ENCODE measurements at regions not wholly inside any gene's neighbourhood (a gene's known extent, or its start where the extent isn't known, plus 50 kb on each side); places are given as distances from the start of the nearest gene placed in this dataset.

GRCh38 chr17:77421630-77421972 lies 280.8 kb downstream of the SEC14L1 start:
- TF ChIP-seq CTCF (conservative IDR thresholded peaks at IDR 0.05): no peak
- H3K27ac ChIP-seq: peak overlapping the region; percentile 24

GRCh38 chr17:77422104-77422747 lies 281.5 kb downstream of the SEC14L1 start:
- no peak for TF ChIP-seq CTCF (conservative IDR thresholded peaks at IDR 0.05)
- H3K27ac ChIP-seq: peak overlapping the region; percentile 24; the same call in 1 of the 2 replicates

- H3K27ac ChIP-seq: peak overlapping the region; percentile 24; the same call in 1 of the 2 replicates
- no peak for TF ChIP-seq CTCF (conservative IDR thresholded peaks at IDR 0.05)
Observed at GRCh38 chr17:77422748-77423113, 282.0 kb downstream of the SEC14L1 start.

GRCh38 chr17:77423589-77424451 lies 283.1 kb downstream of the SEC14L1 start:
- 0 out of 2 replicates have a peak overlapping the region, but pooled peaks have one; percentile 9 for H3K27ac ChIP-seq
- TF ChIP-seq CTCF (conservative IDR thresholded peaks at IDR 0.05): no peak

GRCh38 chr17:77424585-77425344 lies 284.0 kb downstream of the SEC14L1 start:
- no peak overlapping the region for H3K27ac ChIP-seq

GRCh38 chr17:77425348-77425747 lies 284.6 kb downstream of the SEC14L1 start:
- no peak for TF ChIP-seq CTCF (conservative IDR thresholded peaks at IDR 0.05)
- H3K27ac ChIP-seq: no peak overlapping the region

More at GRCh38 chr17:77424585-77425344, 284.0 kb downstream of the SEC14L1 start:
- no peak for TF ChIP-seq CTCF (conservative IDR thresholded peaks at IDR 0.05)

Measured in VCaP (cell line).